GM10266 (cell line): ENCODE measurements at regions not wholly inside any gene's neighbourhood (a gene's known extent, or its start where the extent isn't known, plus 50 kb on each side); places are given as distances from the start of the nearest gene placed in this dataset.

Experiments
- DNase-seq: peaks from one replicate; pipeline ENCODE4 v3.0.0; 2012; ENCODE audit errors: extremely low spot score
- CTCF ChIP-seq: IDR thresholded peaks from 2 replicates; pipeline ENCODE4 v1.5.1; 2012; ENCODE audit warnings: mild to moderate bottlenecking, low read depth; ENCODE audit not compliant: control insufficient read depth, insufficient read depth; ENCODE audit errors: missing control alignments

DNA sequence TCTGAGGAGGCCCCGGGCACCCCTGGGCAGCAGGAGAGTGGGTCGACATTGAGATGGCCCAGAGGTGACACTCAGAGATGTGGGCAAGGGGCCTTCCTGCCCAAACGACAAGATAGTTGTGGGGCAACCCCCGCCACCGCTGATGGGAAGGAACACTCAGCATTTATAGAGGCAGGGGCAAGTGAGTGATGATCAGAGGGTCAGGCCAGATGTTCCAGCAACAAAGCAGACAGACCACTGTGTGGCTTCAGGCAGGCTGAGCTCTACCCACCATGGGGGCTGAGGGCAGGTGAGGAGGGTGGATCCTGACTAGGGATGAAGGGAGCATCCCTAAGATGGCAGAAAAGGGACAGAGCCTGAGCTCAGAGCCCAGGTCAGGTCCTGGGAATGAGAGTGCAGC lies 362.7 kb downstream of the PTPRU start:
- TF ChIP-seq CTCF = no peak
- DNase-seq = no peak

- no peak for DNase-seq
- no peak for TF ChIP-seq CTCF
Measured at GRCh38 chr1:29597861-29598260, 361.5 kb downstream of the PTPRU start.

GRCh38 chr1:29593601-29594382 lies 357.5 kb downstream of the PTPRU start:
- TF ChIP-seq CTCF = no peak
- no peak for DNase-seq

GRCh38 chr1:29592731-29593130 lies 356.4 kb downstream of the PTPRU start:
- DNase-seq = no peak
- no peak for TF ChIP-seq CTCF

DNA sequence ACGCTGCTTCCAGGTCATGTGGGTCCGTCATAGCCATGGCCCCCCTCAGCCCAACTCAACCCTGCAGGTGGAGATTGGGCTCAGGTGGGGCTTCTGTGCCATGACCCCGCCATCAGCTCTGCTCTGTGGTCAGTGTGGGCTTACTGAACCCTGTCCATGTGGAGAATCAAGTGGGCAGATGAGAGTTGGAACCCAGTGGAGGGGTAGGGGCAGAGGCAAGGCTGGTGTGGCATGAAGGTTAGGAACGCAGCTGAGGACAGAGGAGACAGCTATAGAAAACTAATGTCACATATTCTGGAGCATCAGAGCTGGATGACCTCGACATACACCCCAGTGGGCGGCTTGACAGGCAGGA lies 355.9 kb downstream of the PTPRU start:
- no peak for DNase-seq

GRCh38 chr1:29591601-29592260 lies 355.4 kb downstream of the PTPRU start:
- TF ChIP-seq CTCF = no peak
- DNase-seq = no peak

More for the DNA sequence above, 355.9 kb downstream of the PTPRU start:
- no peak for TF ChIP-seq CTCF
